MM.1S (cell line): ENCODE measurements at regions not wholly inside any gene's neighbourhood (a gene's known extent, or its start where the extent isn't known, plus 50 kb on each side); places are given as distances from the start of the nearest gene placed in this dataset.

ENCODE experiments used
- DNase-seq: peaks from one replicate; pipeline ENCODE4 v3.0.0-alpha.2; 2015
- H2AFZ ChIP-seq: fragments of 300-600 bp; sonication (generic); 2 replicates; pipeline ENCODE4 v1.6.0; 2016; ENCODE audit warnings: antibody characterized with exemption, low read length
- H3F3A ChIP-seq: fragments of 300-600 bp; sonication (generic); 2 replicates; pipeline ENCODE4 v1.6.1; 2016; ENCODE audit warnings: mild to moderate bottlenecking, antibody characterized with exemption, low read length, moderate library complexity, mixed read lengths; ENCODE audit not compliant: insufficient read depth
- H3K27ac ChIP-seq: fragments of 300-600 bp; sonication (generic); 2 replicates; pipeline ENCODE4 v1.5.1; 2016; ENCODE audit warnings: mild to moderate bottlenecking, low read length
- H3K27me3 ChIP-seq: fragments of 300-600 bp; sonication (generic); replicated peaks from 2 replicates; pipeline ENCODE4 v1.6.0; 2016; ENCODE audit warnings: low read length; ENCODE audit not compliant: insufficient read depth
- H3K36me3 ChIP-seq: fragments of 300-600 bp; sonication (generic); replicated peaks from 2 replicates; pipeline ENCODE4 v1.6.1; 2016; ENCODE audit warnings: mild to moderate bottlenecking, low read length, mixed read lengths; ENCODE audit not compliant: insufficient read depth
- H3K4me1 ChIP-seq: fragments of 300-600 bp; sonication (generic); 2 replicates; pipeline ENCODE4 v1.6.1; 2016; ENCODE audit warnings: low read length, mixed read lengths
- H3K4me2 ChIP-seq: fragments of 300-600 bp; sonication (generic); 2 replicates; pipeline ENCODE4 v1.6.0; 2016; ENCODE audit warnings: low read depth, low read length
- H3K4me3 ChIP-seq: fragments of 300-600 bp; sonication (generic); 2 replicates; pipeline ENCODE4 v1.5.1; 2016; ENCODE audit warnings: low read length, mixed read lengths
- H3K79me2 ChIP-seq: fragments of 300-600 bp; sonication (generic); 2 replicates; pipeline ENCODE4 v1.6.1; 2016; ENCODE audit warnings: mixed run types, low read length, mixed read lengths
- H3K9ac ChIP-seq: fragments of 300-600 bp; sonication (generic); 2 replicates; pipeline ENCODE4 v1.6.1; 2016; ENCODE audit warnings: low read length, mixed read lengths
- H3K9me2 ChIP-seq: fragments of 300-600 bp; sonication (generic); replicated peaks from 2 replicates; pipeline ENCODE4 v1.6.1; 2016; ENCODE audit warnings: mild to moderate bottlenecking, low read length, mixed read lengths; ENCODE audit not compliant: insufficient read depth
- H3K9me3 ChIP-seq: fragments of 300-600 bp; sonication (generic); replicated peaks from 2 replicates; pipeline ENCODE4 v1.6.1; 2016; ENCODE audit warnings: mild to moderate bottlenecking, low read length, mixed read lengths; ENCODE audit not compliant: insufficient read depth
- H4K20me1 ChIP-seq: fragments of 300-600 bp; sonication (generic); 2 replicates; pipeline ENCODE4 v1.6.1; 2016; ENCODE audit warnings: mild to moderate bottlenecking, low read length, moderate library complexity, mixed read lengths; ENCODE audit not compliant: insufficient read depth
- EZH2 ChIP-seq: fragments of 300-600 bp; sonication (generic); optimal IDR thresholded peaks from 2 replicates; pipeline ENCODE3; 2017; ENCODE audit warnings: low read depth, mild to moderate bottlenecking, antibody characterized with exemption, low read length, mixed read lengths
- EZH2phosphoT487 ChIP-seq: fragments of 300-600 bp; sonication (generic); IDR thresholded peaks from 2 replicates; pipeline ENCODE4 v1.6.1; 2018; ENCODE audit warnings: antibody characterized with exemption, low read length
- TF ChIP-seq, protein P1 (sequence below): fragments of 300-600 bp; sonication (generic); IDR thresholded peaks from 2 replicates; pipeline ENCODE4 v1.5.1; 2016; ENCODE audit warnings: antibody characterized with exemption, low read length, mixed read lengths

DNA sequence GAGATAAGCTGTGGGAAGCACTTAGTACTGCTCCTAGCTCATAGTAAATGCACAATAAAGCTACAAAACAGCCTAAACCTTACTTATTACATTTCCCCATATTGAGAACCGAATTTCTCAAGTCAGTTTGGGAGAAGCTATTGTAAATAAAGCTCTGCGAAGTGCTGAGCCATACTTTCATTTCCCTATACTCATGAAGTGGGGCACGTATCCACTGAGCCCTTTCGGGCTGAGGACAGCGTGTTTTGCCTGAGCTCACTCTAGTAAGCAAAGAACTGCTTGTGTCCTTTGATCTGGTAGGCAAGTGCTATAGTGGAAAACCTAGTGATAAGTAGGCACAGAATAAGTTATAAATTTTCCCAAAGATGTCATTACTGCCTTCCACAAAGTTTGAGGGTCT lies 165.0 kb downstream of the RSL24D1 start:
- no peaks in the 10 kb centered on the region for H3F3A ChIP-seq
- H3K27me3 ChIP-seq = no peaks in the 10 kb centered on the region
- no peaks in the 10 kb centered on the region for H3K36me3 ChIP-seq
- DNase-seq = no peak
- no peaks in the 10 kb centered on the region for H3K9me2 ChIP-seq
- H3K4me2 ChIP-seq = no peak overlapping the region
- H3K79me2 ChIP-seq = no peaks in the 10 kb centered on the region
- no peak for TF ChIP-seq EZH2
- TF ChIP-seq, protein P1, sequence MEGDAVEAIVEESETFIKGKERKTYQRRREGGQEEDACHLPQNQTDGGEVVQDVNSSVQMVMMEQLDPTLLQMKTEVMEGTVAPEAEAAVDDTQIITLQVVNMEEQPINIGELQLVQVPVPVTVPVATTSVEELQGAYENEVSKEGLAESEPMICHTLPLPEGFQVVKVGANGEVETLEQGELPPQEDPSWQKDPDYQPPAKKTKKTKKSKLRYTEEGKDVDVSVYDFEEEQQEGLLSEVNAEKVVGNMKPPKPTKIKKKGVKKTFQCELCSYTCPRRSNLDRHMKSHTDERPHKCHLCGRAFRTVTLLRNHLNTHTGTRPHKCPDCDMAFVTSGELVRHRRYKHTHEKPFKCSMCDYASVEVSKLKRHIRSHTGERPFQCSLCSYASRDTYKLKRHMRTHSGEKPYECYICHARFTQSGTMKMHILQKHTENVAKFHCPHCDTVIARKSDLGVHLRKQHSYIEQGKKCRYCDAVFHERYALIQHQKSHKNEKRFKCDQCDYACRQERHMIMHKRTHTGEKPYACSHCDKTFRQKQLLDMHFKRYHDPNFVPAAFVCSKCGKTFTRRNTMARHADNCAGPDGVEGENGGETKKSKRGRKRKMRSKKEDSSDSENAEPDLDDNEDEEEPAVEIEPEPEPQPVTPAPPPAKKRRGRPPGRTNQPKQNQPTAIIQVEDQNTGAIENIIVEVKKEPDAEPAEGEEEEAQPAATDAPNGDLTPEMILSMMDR = no peak
- no peak for TF ChIP-seq EZH2phosphoT487
- H2AFZ ChIP-seq = no peak overlapping the region
- no peaks in the 10 kb centered on the region for H3K4me1 ChIP-seq
- H3K9ac ChIP-seq = no peak overlapping the region
- H4K20me1 ChIP-seq = no peaks in the 10 kb centered on the region
- no peak overlapping the region for H3K4me3 ChIP-seq
- H3K9me3 ChIP-seq = no peaks in the 10 kb centered on the region
- H3K27ac ChIP-seq = no peak overlapping the region

DNA sequence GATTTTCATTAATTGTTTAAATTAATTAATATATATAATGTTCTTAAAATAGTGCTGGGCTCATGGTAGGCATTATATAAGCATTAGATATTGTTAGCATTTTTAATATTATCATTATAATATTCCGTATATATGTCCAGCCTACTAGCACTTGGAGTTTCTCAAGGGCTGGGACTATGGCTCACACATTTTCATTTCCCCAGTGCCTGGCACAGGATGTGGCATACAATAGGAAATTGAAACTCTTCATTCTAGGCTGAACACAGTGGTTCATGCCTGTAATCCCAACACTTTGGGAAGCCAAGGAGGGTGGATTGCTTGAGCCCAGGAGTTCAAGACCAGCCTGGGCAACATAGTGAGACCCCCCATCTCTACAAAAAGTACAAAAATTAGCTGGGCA lies 170.4 kb downstream of the RSL24D1 start:
- Histone ChIP-seq H3K4me1 (no peaks in the 10 kb centered on the region), H2AFZ (no peak overlapping the region), H3K9ac (no peak overlapping the region), H3F3A (no peaks in the 10 kb centered on the region), H3K9me3 (no peaks in the 10 kb centered on the region), H3K4me3 (no peak overlapping the region), H3K4me2 (no peak overlapping the region), H3K79me2 (no peaks in the 10 kb centered on the region), H3K27me3 (no peaks in the 10 kb centered on the region), H3K27ac (no peak overlapping the region), H3K9me2 (no peaks in the 10 kb centered on the region), H3K36me3 (no peaks in the 10 kb centered on the region), H4K20me1 (no peaks in the 10 kb centered on the region)
- TF ChIP-seq EZH2 (no peak), EZH2phosphoT487 (no peak)
- TF ChIP-seq, protein P1 = no peak
- DNase-seq = no peak

DNA sequence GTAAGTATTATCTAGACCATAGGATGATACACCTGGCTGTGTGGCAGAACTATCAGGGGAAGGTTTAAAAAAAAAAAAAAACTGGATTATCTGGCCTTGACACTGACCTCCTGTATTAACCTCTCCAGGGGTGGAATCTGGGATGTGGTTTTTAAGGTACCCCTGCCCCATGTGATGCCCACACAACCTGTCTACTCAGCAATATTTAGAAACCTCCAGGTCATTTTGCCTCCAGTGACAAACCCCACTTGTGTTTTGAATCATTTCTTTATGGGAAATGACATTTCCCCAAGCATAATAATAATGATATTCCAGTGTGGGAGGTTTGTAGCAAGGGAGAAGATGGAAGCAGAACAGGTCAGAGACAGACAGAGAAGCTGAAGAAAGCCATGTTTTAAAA lies 179.1 kb downstream of the RSL24D1 start:
- no peaks in the 10 kb centered on the region for H3K36me3 ChIP-seq
- no peak for TF ChIP-seq EZH2phosphoT487
- TF ChIP-seq, protein P1 = no peak
- TF ChIP-seq EZH2 = no peak

DNA sequence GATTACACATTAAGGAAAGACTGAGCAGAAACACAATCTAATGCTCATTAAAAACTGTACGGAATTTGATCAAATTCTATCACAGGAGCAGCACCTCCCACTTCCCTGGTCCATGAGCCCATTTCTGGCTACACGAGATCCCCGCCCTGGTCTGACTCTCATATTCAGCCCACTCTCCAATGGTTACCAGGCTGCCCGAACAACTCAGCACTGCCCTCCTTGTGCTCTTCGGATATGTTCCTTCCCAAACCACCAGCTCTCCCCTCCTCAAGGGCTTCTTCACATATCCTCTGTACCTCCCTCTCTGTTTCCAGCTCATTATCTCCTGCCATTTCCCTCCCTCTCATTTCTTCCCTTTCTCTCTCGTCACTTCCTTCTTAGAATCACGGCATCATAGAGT lies 180.5 kb downstream of the RSL24D1 start:
- Histone ChIP-seq H3K9ac (no peak overlapping the region), H3K79me2 (no peaks in the 10 kb centered on the region), H3K9me3 (no peaks in the 10 kb centered on the region), H3F3A (no peaks in the 10 kb centered on the region), H3K27me3 (no peaks in the 10 kb centered on the region), H3K4me3 (no peak overlapping the region), H3K9me2 (no peaks in the 10 kb centered on the region), H3K4me2 (no peak overlapping the region), H3K4me1 (no peaks in the 10 kb centered on the region), H3K27ac (no peak overlapping the region), H2AFZ (no peak overlapping the region), H3K36me3 (no peaks in the 10 kb centered on the region), H4K20me1 (no peaks in the 10 kb centered on the region)
- TF ChIP-seq EZH2phosphoT487 (no peak), EZH2 (no peak)
- TF ChIP-seq, protein P1 = no peak
- DNase-seq = no peak

More for the DNA sequence above, 179.1 kb downstream of the RSL24D1 start:
- Histone ChIP-seq H3K79me2 (no peaks in the 10 kb centered on the region), H3K9ac (no peak overlapping the region), H3K9me2 (no peaks in the 10 kb centered on the region), H3K4me1 (no peaks in the 10 kb centered on the region), H3K4me2 (no peak overlapping the region), H3K27me3 (no peaks in the 10 kb centered on the region), H3F3A (no peaks in the 10 kb centered on the region), H4K20me1 (no peaks in the 10 kb centered on the region), H3K4me3 (no peak overlapping the region), H3K27ac (no peak overlapping the region), H3K9me3 (no peaks in the 10 kb centered on the region), H2AFZ (no peak overlapping the region)
- no peak for DNase-seq
